HG02870 (cell line): ENCODE measurements at regions not wholly inside any gene's neighbourhood (a gene's known extent, or its start where the extent isn't known, plus 50 kb on each side); places are given as distances from the start of the nearest gene placed in this dataset.

ENCODE experiments used
- ATAC-seq: cut with Tn5 transposase; IDR thresholded peaks from one replicate; pipeline ENCODE4 v1.9.1; 2021; ENCODE audit warnings: mild to moderate bottlenecking, moderate library complexity; ENCODE audit not compliant: unreplicated experiment

DNA sequence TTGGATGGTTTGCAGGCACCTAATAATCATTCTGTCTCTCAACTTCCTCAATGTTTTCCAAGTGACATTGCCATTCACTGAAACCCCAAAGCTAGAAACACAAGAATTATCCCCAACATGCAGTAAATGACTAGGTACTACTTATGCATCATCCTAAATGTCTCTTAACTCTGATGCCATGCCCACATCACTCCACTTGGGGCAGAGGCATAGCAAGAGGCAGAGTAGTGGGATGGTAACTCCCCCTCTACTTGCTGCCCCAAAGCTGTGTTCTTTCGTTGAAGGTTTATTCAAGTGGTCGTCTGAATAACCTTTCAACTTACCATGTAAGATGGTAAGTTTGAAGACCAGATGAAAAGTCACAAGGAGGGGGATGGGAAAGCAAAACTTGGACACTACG, 77.9 kb upstream of the SOX5 start:
- no peak for ATAC-seq

DNA sequence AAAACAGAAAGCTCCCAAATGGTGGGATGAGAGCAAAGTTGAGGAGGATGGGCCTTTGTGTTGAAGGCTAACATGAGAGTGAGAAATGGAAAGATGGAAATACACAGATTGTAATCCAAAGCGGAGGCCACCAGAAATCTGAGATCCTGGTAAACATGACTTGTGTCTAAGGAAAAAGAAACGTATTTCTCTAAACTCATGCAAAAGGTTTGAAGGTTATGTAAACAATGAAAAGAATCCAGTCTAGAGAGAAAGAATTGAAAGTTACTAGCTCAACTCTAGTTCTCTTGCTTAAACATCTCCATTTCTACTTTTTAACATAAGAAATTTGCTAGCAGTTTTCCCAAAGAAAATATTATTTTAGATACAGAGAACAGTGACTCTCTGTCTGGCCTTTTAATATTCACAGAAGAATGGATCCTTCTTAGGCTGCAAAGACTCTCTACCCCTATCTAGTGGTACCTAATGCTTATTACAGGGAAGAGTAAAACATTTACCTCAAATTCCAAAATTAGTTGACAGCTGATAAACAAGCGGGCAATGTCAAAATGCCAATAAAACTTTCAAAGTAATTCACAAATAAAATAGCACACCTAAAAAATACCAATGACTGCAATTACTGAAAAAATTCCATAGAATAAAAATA, 75.8 kb upstream of the SOX5 start:
- no peak for ATAC-seq

DNA sequence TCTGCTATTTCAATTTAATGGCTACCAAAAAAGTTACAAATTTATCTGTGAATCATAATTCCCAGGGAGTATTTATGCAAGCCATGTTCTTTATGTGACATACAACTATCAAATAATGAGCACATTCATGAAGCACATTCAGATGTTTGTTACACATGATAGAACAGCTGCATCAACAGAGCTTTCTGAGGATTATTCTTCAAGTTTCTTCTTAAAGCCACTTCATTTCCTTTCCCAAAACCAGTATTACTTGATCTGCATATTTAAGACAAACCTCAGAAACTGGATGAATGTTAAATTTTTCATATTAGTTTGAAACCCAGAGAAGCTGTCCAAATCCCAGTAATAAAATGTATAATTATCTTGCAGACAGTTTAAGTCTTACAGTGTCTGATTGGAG, 73.6 kb upstream of the SOX5 start:
- no peak for ATAC-seq

DNA sequence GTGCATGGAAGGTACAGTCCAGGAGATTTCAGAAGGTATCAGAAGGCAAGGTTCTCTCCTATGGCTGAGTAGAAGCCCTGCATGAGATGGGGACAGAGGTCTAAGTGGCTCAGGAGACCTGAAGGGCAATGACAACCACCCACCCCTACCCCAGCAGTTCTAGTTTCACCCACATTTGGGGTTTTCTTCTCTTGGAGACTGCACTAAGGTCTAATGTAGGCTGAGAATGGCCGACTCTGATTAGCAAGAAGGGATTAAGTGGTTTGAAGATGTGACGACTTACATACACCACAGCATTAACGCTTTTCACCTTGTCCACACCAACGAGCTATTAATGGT, 71.7 kb upstream of the SOX5 start:
- ATAC-seq, result no peak

DNA sequence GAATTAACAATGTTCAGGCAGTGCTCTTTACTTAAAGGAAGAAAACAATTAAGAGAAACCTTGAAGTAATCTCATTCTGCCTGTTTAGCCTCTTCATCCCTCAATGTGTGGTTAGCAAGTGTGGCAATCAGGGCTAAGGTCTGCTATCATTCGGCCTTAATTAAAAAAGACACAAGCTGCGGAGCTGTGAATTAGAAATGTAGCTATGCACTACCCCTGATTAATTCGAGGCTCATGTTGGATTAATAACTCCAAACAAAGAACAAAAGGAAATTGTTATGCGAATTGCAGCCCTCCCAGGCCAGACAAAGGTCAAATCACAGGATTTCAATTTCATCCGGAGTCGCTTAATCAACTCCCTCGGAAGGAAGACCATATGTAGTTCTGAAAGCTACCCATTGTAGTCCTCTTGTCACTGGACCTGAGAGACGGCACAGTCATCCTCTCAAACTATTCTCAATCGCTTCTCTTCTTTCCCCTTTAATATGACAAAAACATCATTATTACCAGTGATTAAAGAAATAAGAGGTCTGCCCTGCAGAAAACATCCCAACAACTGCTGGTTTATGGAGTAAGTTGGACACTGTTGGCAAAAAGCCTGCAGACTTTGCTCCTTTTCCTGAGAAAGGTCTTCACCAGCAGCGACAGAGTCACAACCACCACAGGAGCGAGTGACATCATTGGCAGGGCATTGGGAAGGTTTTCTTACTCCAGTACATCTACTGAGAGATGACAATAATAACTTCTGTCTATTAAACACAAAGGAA, 71.1 kb upstream of the SOX5 start:
- no peak for ATAC-seq

DNA sequence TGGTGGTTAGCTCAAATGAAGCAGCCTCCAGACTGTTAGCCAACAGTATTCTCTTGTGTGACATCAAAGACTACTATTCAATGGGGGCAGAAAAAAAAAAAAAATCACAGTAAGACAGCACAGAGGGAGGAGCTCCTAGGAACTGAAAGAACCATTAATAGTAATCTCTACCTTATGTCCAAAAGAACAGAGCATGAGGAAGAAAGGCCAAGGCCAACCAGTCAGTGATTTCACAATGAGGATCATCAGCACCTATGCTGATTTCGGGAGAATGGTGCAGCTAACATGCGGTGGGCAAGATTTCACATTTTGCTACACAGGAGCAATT, 66.3 kb upstream of the SOX5 start:
- ATAC-seq, result no peak

DNA sequence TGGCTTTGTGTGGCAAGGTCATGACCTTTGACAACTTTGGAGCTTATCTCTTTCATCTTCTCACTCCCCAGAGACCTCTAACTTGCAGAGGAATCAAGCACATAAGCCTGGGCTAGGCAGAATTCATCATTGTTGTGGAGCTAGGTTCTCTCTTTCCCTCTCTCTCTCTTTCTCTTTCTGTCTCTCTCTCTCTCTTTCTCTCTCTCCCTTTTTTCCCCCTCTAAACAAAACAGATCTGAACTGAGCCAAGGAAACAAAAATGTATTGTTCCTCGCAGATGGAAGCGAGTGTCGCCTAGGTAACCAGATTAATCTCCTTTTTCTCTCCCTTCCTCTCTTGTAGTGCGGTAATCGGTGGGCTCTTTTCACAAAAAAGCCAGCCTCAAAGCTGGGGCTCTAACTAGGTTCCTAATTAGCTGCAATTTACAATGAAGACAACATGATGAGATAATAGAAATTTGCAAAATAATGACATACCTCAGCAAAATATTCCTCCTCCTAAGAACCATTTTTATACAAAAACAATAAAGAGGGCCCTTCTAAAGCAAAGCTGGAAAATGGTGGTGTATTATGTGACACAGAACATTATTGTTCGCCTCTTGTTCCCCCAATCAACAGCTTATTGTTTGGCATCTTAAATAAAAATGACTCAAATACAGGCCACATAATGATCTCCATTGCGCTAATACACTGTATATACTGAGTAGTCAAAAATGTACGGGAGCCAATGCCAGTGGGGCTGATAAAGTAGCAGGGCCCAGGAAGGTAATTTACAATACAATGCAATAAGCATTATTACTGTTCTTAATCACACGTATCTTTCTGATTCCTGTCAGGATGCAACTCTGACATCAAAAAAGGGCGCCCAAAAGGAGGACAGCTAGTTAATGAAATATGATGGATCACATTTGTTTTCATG, 65.7 kb upstream of the SOX5 start:
- ATAC-seq, result no peak

DNA sequence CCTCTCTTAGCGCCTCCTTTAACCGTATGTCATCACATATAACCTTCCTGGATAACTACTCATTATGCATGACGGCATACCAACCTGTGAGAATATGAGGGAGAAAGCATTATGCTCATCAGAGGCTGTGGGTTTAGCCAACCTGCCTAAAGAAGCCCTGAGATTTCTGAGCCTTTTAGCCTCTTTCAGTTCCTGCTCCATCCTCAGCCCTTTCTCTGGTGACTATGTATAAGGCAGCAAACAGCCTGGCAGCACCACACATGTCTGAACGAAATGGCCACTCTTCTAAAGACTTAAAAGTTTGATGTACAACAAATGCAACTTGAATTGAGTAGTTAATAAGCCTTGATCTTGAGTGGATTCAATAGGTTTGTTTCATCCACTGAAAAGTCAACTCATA, 64.8 kb upstream of the SOX5 start:
- no peak for ATAC-seq

DNA sequence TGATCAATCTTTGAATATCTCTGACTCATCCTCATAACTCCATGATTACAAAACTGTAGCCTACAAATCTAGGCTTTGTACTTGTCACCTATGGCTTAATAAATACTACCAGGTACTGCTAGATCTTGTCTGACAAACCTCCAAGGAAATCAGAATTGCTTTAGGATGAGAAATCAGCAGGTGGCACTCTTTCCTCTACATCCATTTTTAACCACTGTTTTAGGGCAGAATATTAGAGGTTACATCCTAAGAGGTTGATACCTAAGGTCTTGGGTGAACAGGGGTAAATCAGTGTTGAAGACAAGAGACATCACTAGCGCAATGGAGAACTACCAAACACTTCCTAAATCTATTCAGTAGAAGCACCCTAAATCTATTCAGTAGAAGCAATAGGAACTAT, 63.1 kb upstream of the SOX5 start:
- ATAC-seq, result no peak

DNA sequence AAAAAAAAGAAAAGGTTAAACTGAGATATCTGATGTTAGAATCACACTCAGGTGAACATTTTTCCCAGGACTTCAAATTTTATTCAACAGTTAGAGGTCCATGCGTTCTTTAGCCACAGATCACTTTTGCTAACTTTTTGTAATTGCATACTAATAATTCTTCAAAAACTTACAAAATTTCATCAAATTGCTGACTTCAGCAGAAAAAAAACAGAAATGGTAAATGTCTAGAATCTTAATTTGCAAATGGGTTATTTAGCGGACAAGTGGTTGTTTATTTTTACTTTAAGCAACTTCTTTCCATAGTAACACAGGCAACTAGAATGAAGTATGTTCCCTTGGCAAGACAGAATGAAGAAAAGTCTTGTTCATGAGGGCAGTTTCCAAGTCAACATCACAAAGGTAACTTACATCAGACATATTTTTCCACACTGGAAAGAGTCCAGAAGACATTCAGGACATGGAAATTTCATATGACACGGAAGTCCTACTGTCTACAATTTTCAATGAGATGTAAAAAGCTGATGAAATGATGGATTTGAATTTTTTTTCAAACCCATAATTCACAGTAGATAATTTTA, 62.5 kb upstream of the SOX5 start:
- no peak for ATAC-seq

DNA sequence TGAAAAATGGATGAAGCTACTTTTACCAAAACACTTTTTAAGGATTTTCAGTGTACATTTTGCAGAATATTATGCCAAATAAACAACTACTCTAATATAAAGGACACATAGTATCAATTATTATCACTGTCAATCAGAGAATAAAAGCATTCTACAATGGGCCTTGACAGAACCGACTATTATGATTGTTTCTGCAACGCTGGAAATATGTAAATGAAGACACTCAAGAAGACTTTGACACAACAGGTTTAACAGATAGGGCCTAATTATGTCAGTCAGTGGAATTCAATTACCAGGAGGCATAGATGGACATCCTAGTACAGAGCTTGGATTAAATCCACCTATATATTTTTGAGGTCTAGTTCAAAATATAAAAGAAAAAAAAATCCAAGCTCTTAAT, 58.7 kb upstream of the SOX5 start:
- no peak for ATAC-seq
